Activated naive CD4-positive, alpha-beta T cell treated with anti-CD3 and anti-CD28 coated beads, Interleukin-2, amount 50 U/mL, for 24 hours (primary cell): ENCODE measurements at regions not wholly inside any gene's neighbourhood (a gene's known extent, or its start where the extent isn't known, plus 50 kb on each side); places are given as distances from the start of the nearest gene placed in this dataset.
"Not testable (repeated sequence)": the region's sequence is repeated elsewhere in the genome, so short reads cannot be mapped to it uniquely, and the experiment has no call there.

ENCODE experiments used
- H3K27ac Mint-ChIP-seq: one replicate; pipeline ENCODE4 v1.8.0; 2021; ENCODE audit warnings: mild to moderate bottlenecking, mixed read lengths
- H3K27me3 Mint-ChIP-seq: one replicate; pipeline ENCODE4 v1.8.0; 2021; ENCODE audit warnings: mixed read lengths
- H3K36me3 Mint-ChIP-seq: one replicate; pipeline ENCODE4 v1.8.0; 2021; ENCODE audit warnings: mixed read lengths
- H3K4me1 Mint-ChIP-seq: one replicate; pipeline ENCODE4 v1.8.0; 2021; ENCODE audit warnings: mixed read lengths
- H3K4me3 Mint-ChIP-seq: one replicate; pipeline ENCODE4 v1.8.0; 2021; ENCODE audit warnings: mild to moderate bottlenecking, mixed read lengths
- H3K9me3 Mint-ChIP-seq: one replicate; pipeline ENCODE4 v1.8.0; 2021; ENCODE audit warnings: mixed read lengths

DNA sequence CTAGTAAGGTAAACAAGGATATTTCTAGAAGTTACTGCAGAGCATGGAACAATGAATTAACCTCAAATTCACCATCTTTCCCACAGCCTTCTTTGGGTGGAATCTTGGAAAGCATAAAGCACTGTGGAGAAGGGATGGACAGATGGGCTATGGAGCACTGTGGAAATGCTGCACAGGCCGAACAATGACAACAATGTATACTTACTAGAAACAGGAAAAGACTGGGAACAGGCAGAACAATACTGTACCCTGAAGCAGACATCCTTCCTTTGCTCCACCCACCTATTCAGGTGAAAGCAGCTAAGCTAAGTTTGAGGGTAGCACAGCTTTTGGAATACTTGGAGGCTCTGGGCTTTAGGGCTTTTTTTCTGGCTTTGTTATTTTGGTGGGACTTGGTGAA, 250.6 kb upstream of the KLF8 start:
- no peak overlapping the region for H3K27ac Mint-ChIP-seq
- peaks cover 12% of the 10 kb centered on the region for H3K9me3 Mint-ChIP-seq
- H3K36me3 Mint-ChIP-seq, result peaks cover 8% of the 10 kb centered on the region
- H3K4me3 Mint-ChIP-seq, result no peak overlapping the region
- H3K4me1 Mint-ChIP-seq, result no peaks in the 10 kb centered on the region
- H3K27me3 Mint-ChIP-seq, result no peaks in the 10 kb centered on the region

DNA sequence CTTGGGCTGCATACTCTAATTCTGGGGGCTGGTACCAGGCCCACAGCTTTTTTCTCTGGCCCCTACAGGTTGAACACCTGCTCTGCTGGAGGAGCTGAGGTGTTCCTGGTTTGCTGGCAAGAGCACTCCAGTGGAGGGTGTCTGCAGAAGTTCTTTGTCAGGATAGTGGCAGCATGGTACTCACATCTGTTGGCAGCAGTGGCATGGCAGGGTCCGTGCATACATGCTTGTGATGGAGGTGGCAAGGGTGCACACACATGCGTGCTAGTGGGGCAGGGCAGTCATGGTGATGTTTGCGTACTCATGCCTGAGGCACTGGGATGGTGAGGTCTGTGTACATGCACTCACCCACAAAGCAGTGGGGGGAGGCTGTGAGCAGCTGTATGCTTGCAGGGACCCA, 235.5 kb upstream of the KLF8 start:
- no peak overlapping the region for H3K27ac Mint-ChIP-seq
- no peaks in the 10 kb centered on the region for H3K4me1 Mint-ChIP-seq
- H3K36me3 Mint-ChIP-seq, result peaks cover 5% of the 10 kb centered on the region
- H3K9me3 Mint-ChIP-seq, result peaks cover 14% of the 10 kb centered on the region
- H3K4me3 Mint-ChIP-seq, result no peak overlapping the region
- no peaks in the 10 kb centered on the region for H3K27me3 Mint-ChIP-seq

DNA sequence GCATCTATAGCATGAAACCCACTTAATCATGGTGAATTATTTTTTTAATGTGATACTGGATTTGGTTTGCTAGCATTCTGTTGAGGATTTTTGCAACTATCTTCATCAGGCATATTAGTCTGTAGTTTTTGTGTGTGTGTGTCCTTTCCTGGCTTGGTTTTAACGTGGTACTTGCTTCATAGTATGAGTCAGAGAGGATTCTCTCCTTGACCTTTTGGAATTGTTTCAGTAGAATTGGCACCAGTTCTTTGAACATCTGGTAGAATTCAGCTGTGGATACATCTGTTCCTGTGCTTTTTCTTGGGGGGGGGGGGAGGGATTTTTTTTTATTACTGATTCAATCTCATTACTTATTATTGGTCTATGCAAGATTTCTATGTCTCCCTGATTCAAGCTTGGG, 232.0 kb upstream of the KLF8 start:
- no peak overlapping the region for H3K4me3 Mint-ChIP-seq
- peaks cover 2% of the 10 kb centered on the region for H3K36me3 Mint-ChIP-seq
- no peaks in the 10 kb centered on the region for H3K4me1 Mint-ChIP-seq
- H3K27me3 Mint-ChIP-seq, result no peaks in the 10 kb centered on the region
- no peak overlapping the region for H3K27ac Mint-ChIP-seq
- H3K9me3 Mint-ChIP-seq, result peaks cover 4% of the 10 kb centered on the region

DNA sequence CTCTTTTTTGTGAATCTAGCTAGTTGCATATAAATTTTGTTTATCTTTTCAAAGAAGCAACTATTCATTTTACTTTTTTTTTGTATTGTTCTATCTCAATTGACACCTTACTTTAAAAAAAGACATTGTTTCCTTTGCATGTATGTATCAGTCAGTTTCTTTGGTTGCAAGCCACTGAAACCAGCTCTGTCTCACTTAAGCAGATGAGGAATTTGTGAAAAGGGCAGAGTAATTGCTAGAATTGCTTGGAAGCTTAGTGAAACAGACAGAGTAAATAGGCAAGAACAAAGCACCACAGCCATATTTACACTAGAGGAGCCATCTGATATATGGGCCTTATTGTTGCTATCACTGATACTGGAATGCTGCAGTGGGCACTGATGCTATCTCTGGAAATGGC, 231.4 kb upstream of the KLF8 start:
- no peak overlapping the region for H3K27ac Mint-ChIP-seq
- H3K27me3 Mint-ChIP-seq, result no peaks in the 10 kb centered on the region
- H3K4me3 Mint-ChIP-seq, result no peak overlapping the region
- no peaks in the 10 kb centered on the region for H3K9me3 Mint-ChIP-seq
- H3K36me3 Mint-ChIP-seq, result no peaks in the 10 kb centered on the region
- H3K4me1 Mint-ChIP-seq, result no peaks in the 10 kb centered on the region

DNA sequence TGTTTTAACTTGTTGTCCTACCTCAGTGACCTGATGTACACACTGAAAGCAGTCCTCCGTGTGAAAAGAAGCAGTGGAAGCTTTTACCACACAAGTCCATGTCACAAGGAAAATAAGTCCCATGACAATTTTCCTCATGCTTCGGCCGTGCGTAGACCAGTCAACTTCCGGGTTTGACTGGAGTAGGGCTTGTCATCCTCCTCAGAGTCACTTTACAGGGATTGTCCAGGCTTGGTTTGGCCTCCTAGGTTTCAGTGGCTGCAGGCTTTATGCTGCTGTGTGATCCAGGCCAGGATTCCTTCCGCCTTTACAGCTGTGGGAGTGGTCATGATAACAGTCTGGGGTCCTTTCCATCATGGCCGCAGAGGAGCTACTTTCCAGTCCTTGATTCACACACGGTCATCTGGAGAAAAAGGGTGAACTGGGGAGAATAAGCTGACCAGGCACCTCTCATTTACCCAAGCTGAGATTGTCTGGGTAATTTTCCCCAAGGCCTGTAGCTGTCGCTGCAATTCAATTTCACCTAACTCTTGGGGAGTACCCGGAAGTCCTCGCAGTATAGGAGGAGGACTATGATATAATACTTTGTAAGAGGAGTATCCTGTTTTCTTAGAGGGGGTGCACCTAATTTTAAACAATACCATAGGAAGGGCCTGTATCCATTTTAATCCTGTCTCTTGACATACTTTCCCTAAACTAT, 206.1 kb upstream of the KLF8 start:
- H3K4me3 Mint-ChIP-seq, result no peak overlapping the region
- H3K27ac Mint-ChIP-seq, result no peak overlapping the region
- no peaks in the 10 kb centered on the region for H3K36me3 Mint-ChIP-seq
- H3K4me1 Mint-ChIP-seq, result no peaks in the 10 kb centered on the region
- no peaks in the 10 kb centered on the region for H3K27me3 Mint-ChIP-seq
- H3K9me3 Mint-ChIP-seq, result no peaks in the 10 kb centered on the region

DNA sequence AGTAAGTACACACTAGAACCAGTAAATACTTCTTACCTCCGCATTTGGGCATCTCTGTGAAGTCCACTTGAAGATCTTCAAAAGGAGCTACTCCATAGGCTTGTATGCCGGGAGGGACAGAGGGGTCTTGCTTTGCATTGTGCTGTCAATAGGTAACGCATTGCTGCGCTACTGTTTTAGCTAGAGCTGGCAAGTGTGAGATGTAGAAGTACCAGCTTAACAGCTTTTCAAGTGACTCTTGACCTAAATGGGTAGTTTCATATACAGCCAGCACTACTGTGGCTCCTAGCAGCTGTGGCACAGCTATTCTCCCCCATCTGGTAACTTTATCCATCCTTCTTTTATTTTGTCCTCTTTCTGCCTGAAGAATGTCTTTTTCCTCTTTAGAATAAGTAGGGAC, 205.3 kb upstream of the KLF8 start:
- H3K4me3 Mint-ChIP-seq, result no peak overlapping the region
- no peaks in the 10 kb centered on the region for H3K36me3 Mint-ChIP-seq
- H3K27ac Mint-ChIP-seq, result no peak overlapping the region
- no peaks in the 10 kb centered on the region for H3K9me3 Mint-ChIP-seq
- H3K27me3 Mint-ChIP-seq, result no peaks in the 10 kb centered on the region
- H3K4me1 Mint-ChIP-seq, result no peaks in the 10 kb centered on the region

DNA sequence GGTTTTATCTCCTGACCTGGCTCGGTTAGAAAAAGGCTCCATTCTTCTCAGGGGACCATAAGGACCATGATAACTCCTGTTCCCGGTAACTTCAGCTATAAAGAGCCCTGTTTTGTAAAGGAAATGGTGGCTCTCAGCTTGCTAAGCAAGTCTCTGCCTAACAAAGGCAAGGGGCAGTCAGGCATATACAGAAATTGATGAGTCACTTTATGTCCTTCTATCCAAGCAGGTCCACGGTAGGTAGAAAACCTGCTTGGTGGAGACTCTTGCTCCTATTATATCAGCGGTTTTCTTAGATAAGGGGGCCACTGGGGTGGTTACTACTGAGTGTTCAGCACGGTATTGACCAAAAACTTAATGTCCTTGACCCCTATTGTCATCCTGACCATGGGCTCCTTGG, 203.0 kb upstream of the KLF8 start:
- H3K9me3 Mint-ChIP-seq, result no peaks in the 10 kb centered on the region
- H3K4me3 Mint-ChIP-seq, result no peak overlapping the region
- H3K4me1 Mint-ChIP-seq, result no peaks in the 10 kb centered on the region
- H3K27me3 Mint-ChIP-seq, result no peaks in the 10 kb centered on the region
- H3K36me3 Mint-ChIP-seq, result no peaks in the 10 kb centered on the region
- H3K27ac Mint-ChIP-seq, result no peak overlapping the region

DNA sequence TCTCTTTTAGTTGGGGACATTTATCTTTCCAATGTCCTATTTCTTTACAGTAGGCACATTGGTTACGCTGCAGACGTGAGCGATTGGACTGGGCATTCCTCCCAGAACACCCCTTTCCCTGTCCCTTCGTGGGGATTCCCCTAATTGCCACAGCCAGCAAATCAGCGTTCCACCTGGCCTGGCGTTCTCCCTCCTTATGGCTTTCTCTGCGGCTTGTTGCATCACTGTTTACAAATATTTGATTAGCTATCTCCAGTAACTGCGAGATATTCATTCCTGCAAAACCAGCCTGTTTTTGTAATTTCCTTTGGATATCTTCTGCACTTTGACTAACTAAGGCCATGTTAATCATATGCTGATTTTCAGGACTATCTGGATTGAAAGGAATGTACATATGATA, 202.5 kb upstream of the KLF8 start:
- H3K4me1 Mint-ChIP-seq, result no peaks in the 10 kb centered on the region
- H3K9me3 Mint-ChIP-seq, result no peaks in the 10 kb centered on the region
- H3K36me3 Mint-ChIP-seq, result no peaks in the 10 kb centered on the region
- H3K27me3 Mint-ChIP-seq, result no peaks in the 10 kb centered on the region
- H3K27ac Mint-ChIP-seq, result no peak overlapping the region
- H3K4me3 Mint-ChIP-seq, result no peak overlapping the region

DNA sequence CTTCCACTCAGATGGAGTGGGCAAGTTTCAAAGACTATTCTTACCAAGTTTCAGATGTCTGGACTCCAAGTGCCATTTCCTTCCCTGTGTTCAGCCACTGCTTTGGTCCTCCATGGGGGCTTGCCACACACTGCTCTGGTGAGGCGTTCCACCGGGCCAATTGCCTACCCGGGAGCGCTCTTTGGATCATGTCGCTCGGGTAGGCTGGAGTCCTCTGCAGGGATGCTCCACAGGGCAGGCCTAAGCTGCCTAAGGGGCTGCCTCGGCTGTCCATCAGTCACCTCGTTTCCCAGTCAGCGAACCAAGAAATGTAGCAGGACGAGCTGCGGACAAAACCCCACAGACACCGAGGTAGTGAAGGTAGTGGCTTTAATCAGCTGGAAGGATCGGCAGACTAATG, 200.7 kb upstream of the KLF8 start:
- no peak overlapping the region for H3K27ac Mint-ChIP-seq
- H3K27me3 Mint-ChIP-seq, result no peaks in the 10 kb centered on the region
- H3K4me1 Mint-ChIP-seq, result no peaks in the 10 kb centered on the region
- H3K9me3 Mint-ChIP-seq, result no peaks in the 10 kb centered on the region
- no peak overlapping the region for H3K4me3 Mint-ChIP-seq
- H3K36me3 Mint-ChIP-seq, result peaks cover 3% of the 10 kb centered on the region

DNA sequence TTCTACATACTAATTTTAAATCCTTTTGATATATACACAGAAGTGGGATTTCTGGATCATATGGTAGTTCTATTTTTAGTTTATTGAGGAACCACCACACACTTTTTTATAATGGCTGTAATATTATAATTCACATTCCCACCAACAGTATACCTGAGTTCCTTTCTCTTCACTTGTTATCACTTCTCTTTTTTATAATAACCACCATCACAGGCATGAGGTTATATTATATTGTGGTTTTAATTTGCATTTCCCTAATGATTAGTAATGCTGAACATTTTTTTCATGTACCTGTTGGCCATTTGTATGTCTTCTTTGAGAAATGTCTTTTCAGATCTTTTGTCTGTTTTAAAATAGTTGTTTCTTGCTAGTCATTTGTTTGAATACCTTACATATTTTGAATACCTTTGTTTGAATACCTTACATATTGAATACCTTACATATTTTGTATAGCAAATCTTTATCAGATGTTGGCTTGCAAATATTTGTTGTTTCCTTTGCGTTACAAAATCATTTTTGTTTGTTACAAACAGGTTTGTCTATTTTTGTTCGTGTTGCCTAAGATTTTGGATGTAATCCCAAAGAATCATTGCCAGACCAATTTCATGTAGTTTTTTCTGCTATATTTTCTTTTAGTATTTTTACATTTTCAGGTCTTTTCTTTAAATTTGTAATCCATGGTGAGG, 198.5 kb upstream of the KLF8 start:
- H3K4me3 Mint-ChIP-seq, result no peak overlapping the region
- H3K27ac Mint-ChIP-seq, result no peak overlapping the region
- no peaks in the 10 kb centered on the region for H3K9me3 Mint-ChIP-seq
- H3K27me3 Mint-ChIP-seq, result no peaks in the 10 kb centered on the region
- H3K36me3 Mint-ChIP-seq, result peaks cover 5% of the 10 kb centered on the region
- no peaks in the 10 kb centered on the region for H3K4me1 Mint-ChIP-seq

DNA sequence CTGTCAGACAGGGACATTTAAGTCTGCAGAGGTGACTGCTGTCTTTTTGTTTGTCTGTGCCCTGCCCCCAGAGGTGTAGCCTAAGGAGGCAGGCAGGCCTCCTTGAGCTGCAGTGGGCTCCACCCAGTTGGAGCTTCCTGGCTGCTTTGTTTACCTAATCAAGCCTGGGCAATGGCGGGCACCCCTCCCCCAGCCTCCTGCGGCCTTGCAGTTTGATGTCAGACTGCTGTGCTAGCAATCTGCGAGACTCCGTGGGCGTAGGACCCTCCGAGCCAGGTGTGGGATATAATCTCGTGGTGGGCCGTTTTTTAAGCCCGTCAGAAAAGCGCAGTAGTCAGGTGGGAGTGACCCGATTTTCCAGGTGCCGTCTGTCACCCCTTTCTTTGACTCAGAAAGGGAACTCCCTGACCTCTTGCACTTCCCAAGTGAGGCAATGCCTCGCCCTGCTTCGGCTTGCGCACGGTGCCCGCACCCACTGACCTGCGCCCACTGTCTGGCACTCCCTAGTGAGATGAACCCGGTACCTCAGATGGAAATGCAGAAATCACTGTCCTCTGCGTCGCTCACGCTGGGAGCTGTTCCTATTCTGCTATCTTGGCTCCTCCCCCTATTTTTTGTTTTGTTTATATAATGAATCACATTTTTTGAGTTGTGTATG, 179.4 kb upstream of the KLF8 start:
- H3K27me3 Mint-ChIP-seq, H3K27ac Mint-ChIP-seq, H3K4me1 Mint-ChIP-seq, H3K4me3 Mint-ChIP-seq: not testable (repeated sequence)
- Mint-ChIP-seq H3K9me3 (peaks cover 18% of the 10 kb centered on the region), H3K36me3 (peaks cover 13% of the 10 kb centered on the region)

DNA sequence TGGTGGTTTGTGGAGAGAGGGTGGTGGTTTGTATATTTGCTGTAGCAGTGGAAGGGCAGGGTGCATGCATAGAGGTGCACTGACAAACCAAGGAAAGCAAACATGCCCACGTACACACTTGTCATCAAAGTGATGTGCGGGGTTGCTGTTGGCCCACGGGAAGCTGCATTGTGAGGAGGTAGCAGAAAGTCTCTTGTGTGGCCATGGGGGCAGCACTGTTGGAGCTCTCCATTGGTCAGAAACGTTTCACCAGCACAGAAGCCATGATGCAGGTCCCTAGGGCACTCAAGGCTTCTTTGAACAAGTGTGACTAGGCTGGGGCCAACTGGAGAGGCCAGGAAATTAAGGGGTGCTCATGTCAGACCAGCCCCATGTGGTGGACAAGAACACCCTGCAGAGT, 174.8 kb upstream of the KLF8 start:
- H3K4me3 Mint-ChIP-seq, result no peak overlapping the region
- no peaks in the 10 kb centered on the region for H3K27me3 Mint-ChIP-seq
- H3K9me3 Mint-ChIP-seq, result peaks cover 18% of the 10 kb centered on the region
- peaks cover 12% of the 10 kb centered on the region for H3K36me3 Mint-ChIP-seq
- no peak overlapping the region for H3K27ac Mint-ChIP-seq
- H3K4me1 Mint-ChIP-seq, result no peaks in the 10 kb centered on the region

DNA sequence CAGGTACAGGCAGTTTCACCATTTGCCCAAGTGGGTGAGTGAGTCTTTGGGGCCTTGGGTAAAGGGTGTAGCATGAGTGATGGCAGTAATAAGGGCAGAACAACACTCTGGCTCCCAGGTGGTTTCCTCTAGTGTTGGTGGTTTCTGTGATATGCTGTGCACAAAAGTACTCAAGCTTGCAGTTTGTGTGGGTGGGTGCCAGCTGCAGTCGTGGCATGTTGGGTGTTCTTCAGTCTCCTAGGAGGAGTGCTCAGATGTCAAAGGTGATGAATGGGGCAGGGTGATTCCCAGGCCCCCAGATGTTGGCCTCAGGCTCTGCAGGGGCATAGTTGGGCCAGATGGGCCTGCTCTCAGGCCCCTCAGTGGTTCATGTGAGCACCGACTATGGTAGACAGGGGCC, 166.1 kb upstream of the KLF8 start:
- Mint-ChIP-seq H3K36me3 (peaks cover 6% of the 10 kb centered on the region), H3K4me1 (peaks cover 7% of the 10 kb centered on the region), H3K4me3 (no peak overlapping the region), H3K9me3 (no peaks in the 10 kb centered on the region), H3K27me3 (no peaks in the 10 kb centered on the region), H3K27ac (no peak overlapping the region)

DNA sequence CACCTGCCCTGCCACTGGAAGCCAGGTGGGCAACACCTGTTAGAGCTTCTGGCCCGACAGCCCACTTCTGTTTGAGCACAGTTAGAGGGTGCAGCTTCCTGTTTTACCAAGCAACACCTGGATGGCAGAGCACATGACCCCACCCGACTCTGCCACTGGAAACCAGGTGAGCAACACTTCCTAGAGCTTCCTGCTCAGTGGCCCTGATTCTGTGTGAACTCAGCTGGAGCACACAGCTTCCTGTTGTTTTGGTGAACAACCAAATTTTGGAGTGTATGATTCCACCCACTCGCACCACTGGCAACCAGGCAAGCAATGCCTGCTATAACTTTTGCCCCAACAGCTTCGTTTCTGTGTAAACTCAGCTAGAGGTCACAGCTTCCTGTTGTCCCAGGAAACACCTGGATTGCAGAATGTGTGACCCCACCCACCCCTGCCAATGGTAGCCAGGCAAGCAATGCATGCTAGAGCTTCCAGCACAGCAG, 163.8 kb upstream of the KLF8 start:
- Mint-ChIP-seq H3K9me3 (no peaks in the 10 kb centered on the region), H3K4me1 (peaks cover 7% of the 10 kb centered on the region)

DNA sequence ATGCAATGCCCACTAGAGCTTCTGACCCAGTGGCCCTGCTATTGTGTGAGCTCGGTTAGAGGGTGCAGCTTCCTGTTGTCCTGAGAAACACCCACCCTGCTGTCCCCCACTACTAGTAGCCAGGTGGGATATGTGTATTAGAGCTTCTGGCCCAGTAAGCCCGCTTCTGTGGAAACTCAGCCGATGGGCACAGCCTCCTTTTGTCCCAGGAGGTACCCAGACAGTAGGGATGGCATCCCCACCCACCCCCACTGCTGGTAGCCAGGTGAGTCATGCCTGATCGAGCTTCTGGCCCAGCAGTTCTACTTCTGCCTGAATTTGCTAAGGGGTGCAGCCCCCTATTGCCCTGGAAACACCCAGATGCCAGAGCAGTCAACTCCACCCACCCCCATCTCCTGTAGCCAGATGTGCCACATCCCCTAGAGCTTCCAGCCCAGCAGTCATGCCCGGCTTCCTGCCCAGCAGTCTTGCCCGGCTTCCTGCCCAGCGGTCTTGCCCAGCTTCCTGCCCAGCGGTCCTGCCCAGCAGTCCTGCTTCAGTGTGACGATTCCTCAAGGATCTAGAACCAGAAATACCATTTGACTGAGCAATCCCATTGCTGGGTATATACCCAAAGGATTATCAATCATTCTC, 162.7 kb upstream of the KLF8 start:
- H3K27ac Mint-ChIP-seq, result peak overlapping the region; percentile 30
- H3K9me3 Mint-ChIP-seq, result no peaks in the 10 kb centered on the region
- H3K4me3 Mint-ChIP-seq, result no peak overlapping the region
- peaks cover 7% of the 10 kb centered on the region for H3K4me1 Mint-ChIP-seq
- H3K27me3 Mint-ChIP-seq, result no peaks in the 10 kb centered on the region
- H3K36me3 Mint-ChIP-seq, result peaks cover 1% of the 10 kb centered on the region

More for the DNA sequence above, 163.8 kb upstream of the KLF8 start:
- Mint-ChIP-seq H3K27ac (no peak overlapping the region), H3K27me3 (no peaks in the 10 kb centered on the region), H3K4me3 (no peak overlapping the region), H3K36me3 (peaks cover 1% of the 10 kb centered on the region)

DNA sequence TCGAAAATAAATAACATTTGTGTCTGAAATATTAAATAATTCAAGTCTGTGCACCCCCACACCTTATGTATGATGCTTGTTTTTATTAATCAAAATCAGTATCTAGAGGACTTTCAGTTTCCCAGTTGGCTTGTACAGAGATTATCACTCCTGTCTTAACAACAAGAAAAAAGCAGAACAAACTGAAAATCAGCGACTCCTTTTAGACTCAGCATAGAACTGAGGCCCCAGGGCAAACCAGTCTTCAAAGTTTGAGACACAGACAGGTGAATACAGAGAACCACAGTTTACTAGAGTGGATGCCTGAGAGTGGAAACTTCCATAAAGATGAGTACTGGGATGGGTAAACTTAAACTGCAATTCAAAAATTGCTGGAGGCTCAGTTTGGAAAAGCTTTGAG, 142.8 kb upstream of the KLF8 start:
- Mint-ChIP-seq H3K27me3 (no peaks in the 10 kb centered on the region), H3K4me1 (no peaks in the 10 kb centered on the region), H3K36me3 (no peaks in the 10 kb centered on the region), H3K27ac (no peak overlapping the region), H3K4me3 (no peak overlapping the region), H3K9me3 (no peaks in the 10 kb centered on the region)
